ENCODE measurements at regions not wholly inside any gene's neighbourhood (a gene's known extent, or its start where the extent isn't known, plus 50 kb on each side); places are given as distances from the start of the nearest gene placed in this dataset.

- FAIRE-seq, result no peak
- DNase-seq (ENCODE audit: low spot score in 2 of 2), result no peak
These were observed 527.6 kb upstream of the ZEB2 start for GRCh38 chr2:145047554-145047953.

- FAIRE-seq (no peak), DNase-seq (ENCODE audit: low spot score in 2 of 2) (no peak)
These were observed 524.6 kb upstream of the ZEB2 start for GRCh38 chr2:145044491-145044890.

GRCh38 chr2:145043399-145043834 is 523.5 kb upstream of the ZEB2 start:
- FAIRE-seq (peak; percentile 8), DNase-seq (ENCODE audit: low spot score in 2 of 2) (no peak)

DNA sequence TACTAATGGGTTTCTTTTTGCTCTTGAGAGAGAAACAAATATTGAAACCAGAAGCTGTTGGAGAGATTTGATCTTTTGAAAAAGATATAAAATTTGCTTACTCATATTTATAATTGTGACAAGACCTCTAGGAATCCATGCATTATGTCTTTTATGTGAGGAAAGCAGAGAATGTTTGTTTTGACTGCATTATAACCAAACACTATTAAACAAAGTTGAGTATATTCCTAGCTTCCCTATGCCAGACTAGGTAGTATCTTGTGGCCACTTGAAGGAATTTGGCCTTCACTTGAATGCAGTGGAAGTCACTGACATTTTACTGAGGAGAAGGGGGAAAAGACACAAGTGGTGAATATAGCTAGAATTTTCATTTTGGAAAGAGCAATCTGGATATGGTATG is 521.8 kb upstream of the ZEB2 start:
- FAIRE-seq, result no peak

DNA sequence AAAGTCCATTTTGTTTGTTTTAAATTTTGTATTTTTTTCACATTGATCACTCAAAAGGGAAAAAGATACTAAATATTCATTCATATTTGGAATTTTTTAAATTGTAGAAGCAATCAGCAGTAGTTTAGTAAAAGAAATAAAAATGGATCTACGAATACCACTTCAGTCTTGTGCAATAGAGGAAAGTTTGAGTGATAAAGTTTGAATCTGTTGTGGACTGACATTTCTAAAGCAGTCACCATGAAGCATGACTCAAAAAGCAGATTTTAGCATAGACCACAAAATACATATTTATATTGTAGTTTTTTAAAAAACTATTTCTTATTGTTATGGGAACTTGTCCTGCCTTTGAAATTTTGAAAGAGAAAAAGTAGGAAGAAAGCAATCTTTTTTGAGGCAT is 520.5 kb upstream of the ZEB2 start:
- FAIRE-seq, result peak; percentile 51

More for the DNA sequence above, 521.8 kb upstream of the ZEB2 start:
- DNase-seq (ENCODE audit: low spot score in 2 of 2), result no peak

DNA sequence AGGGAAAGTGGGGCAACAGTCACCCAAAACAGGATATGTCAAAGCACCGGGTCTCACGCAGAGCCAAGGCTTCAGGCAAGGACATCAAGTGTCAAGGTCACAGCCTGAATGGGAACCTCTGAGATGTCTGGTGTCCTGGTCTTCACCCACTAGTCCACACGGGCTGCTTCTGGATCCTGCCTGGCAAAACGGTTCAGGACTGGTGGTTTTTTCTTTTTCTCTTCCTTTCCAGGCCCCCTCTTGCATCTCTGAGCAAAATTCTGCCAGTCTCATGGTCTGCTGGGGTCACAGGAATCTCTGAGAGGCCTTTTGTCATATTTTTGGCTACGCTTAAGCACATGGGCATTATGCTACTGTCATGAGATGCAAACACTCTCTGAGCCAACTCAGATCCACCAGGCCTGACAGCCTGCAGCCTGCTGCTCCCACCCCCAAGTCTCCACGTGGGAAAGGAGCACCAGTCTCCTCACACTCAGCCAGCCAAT is 518.2 kb upstream of the ZEB2 start:
- no peak for FAIRE-seq
- DNase-seq (ENCODE audit: low spot score in 2 of 2), result no peak

More for the DNA sequence above, 520.5 kb upstream of the ZEB2 start:
- no peak for DNase-seq (ENCODE audit: low spot score in 2 of 2)

DNA sequence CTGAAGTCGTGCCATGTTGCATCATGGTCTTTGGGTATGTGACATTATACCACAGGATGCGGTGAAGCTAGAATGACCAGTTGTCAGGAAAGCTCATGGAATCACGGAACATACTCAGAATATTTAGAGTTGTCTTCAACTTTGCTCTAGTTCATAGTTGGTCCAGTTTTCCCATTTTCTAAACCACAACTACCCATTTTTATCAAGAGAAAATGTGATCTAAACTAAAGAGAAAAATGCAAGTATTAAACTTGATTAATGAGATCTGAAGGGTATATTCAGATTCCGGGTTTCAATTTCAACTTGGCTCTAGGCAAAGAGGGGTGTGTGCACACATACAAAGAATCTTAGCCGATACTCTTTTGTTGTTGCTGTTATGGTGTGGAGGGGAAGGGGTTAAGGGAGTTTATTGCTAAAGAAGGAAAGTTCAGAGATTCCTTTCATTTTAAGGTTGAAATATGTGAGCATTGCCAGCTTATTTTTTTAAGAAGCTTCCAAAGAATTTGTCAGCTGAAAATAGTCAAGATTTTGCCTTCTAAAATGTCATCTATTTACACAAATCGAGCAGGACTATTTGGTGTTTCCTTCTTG is 516.6 kb upstream of the ZEB2 start:
- no peak for FAIRE-seq
- no peak for DNase-seq (ENCODE audit: low spot score in 2 of 2)

GRCh38 chr2:145034511-145034910 is 514.6 kb upstream of the ZEB2 start:
- no peak for FAIRE-seq
- no peak for DNase-seq (ENCODE audit: low spot score in 2 of 2)

DNA sequence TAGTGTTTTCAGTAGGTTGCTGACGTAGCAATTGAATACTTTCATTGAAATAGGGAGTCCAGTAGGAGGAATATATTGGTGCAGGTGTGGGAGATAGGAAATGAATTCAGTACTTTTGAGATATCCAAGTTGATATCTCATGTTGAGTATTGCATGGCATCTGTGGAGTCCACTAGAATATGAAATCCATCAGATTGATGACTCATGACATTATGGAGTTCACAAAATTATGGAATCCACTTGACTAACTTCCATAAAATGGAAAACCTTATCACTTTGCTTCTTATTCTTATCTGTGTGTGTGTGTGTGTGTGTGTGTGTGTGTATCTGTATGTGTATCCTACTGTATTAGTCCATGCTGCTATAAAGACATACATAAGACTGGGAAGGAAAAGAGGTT is 513.5 kb upstream of the ZEB2 start:
- no peak for FAIRE-seq
- DNase-seq (ENCODE audit: low spot score in 2 of 2), result no peak

GRCh38 chr2:145032791-145033190 is 512.9 kb upstream of the ZEB2 start:
- no peak for FAIRE-seq

DNA sequence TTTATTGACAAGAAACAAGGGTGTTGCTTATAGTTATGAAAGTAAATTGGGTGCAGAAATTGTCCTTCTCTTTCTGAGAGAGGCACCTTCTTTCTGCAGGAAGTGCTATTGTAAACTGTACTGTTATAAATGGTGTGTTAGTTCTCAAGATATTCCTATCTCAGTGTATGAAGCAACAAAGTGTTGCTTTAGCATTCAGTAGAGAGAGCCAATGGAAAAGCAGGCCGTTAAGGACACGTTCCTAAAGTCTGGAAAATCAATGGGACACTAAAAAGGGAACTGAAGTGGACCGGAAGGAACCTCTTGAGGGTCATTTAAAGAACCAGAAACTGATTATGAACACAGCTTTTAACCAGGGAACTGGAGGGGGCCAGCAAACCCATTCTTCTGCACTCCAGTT is 510.0 kb upstream of the ZEB2 start:
- FAIRE-seq (no peak), DNase-seq (ENCODE audit: low spot score in 2 of 2) (no peak)

More at GRCh38 chr2:145032791-145033190, 512.9 kb upstream of the ZEB2 start:
- DNase-seq (ENCODE audit: low spot score in 2 of 2), result no peak

GRCh38 chr2:145029081-145029480 is 509.2 kb upstream of the ZEB2 start:
- DNase-seq (ENCODE audit: low spot score in 2 of 2), result no peak
- FAIRE-seq, result no peak

DNA sequence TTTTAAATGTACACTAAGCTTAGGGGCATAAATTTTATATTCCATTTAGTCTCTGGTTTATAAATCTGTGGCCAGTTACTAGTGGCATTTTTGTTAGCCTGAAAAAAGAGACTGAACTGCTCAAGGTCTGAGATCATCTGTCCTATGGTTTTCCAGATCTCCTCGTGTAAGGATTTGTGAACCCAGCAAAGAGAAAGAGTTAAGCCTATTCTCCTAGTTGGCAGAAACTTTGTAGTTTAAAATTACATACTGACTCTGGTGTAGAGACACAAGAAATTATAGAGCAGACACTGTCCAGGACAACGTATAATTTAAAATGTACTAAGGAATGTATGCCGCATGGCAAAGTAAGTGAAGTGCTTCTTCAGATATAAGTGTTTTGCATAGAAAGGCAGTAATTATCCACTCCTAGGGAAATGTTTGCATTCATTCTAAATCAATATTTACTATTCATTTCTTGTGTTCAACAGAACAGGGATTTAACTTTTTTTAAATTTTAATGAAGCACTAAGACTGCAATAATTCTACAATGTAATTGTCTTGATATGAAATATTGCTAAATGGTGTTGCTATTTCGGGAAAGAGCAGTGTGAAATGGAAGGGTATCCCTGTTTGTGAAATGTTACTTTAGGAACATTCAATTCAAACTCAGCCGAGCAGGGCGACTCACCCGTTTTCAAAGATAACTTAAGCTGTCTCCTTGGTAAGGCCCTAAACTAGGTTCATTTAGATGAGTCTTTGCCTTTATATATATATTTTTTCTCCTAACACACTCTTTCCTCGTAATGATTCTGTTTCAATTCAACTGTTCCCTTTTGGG is 508.4 kb upstream of the ZEB2 start:
- no peak for DNase-seq (ENCODE audit: low spot score in 2 of 2)
- no peak for FAIRE-seq

DNA sequence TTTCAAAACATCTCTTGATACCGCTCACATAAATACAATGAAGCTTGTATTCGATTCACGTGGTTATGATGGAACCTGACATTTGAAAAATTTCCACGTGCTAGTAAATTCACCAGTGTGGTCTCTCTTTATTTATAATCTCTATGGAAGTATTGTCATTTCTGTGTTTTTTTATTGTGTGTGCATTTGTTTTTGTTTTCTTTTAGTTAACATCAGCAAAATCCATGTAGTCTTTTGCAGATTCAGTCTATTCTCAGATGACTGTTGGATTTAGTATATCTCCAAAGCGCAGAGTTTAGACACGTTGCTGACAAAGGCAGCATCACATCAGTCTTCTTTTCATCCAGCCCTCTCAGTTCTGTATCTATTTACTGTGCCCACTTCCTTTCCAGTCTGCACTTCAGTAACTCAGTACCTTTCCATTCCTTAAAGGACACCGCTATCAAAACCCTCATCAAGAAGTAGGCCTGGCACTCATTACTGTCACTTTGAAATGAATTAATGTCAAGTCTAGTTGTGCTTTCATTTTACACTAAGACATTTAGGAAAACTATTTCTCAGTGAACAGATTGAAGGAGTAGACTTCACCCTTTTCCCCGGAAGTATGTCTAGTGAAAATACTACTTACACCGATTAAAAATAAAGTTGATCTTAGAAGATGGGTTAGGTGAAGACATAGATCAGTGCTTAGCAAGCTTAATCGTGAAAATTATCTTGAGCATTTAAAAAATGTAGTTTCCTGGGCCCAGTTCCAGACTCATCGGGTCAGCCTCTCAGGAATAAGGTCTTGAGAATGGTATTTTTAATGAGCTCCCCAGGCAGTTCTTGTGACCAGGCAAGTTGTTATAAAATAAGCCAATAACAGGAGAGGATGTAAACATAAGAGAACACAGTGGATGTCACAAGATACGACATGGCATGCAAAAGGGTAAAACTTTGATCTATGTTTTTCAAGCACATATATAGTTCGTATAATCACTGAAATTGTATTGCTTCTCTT is 506.8 kb upstream of the ZEB2 start:
- FAIRE-seq, result no peak
- DNase-seq (ENCODE audit: low spot score in 2 of 2), result no peak

GRCh38 chr2:145025382-145025781 is 505.5 kb upstream of the ZEB2 start:
- DNase-seq (ENCODE audit: low spot score in 2 of 2) (no peak), FAIRE-seq (no peak)

GRCh38 chr2:145023334-145023934 is 503.5 kb upstream of the ZEB2 start:
- FAIRE-seq (no peak), DNase-seq (ENCODE audit: low spot score in 2 of 2) (no peak)

- FAIRE-seq, result no peak
- no peak for DNase-seq (ENCODE audit: low spot score in 2 of 2)
These were observed 502.9 kb upstream of the ZEB2 start for GRCh38 chr2:145022666-145023333.

DNA sequence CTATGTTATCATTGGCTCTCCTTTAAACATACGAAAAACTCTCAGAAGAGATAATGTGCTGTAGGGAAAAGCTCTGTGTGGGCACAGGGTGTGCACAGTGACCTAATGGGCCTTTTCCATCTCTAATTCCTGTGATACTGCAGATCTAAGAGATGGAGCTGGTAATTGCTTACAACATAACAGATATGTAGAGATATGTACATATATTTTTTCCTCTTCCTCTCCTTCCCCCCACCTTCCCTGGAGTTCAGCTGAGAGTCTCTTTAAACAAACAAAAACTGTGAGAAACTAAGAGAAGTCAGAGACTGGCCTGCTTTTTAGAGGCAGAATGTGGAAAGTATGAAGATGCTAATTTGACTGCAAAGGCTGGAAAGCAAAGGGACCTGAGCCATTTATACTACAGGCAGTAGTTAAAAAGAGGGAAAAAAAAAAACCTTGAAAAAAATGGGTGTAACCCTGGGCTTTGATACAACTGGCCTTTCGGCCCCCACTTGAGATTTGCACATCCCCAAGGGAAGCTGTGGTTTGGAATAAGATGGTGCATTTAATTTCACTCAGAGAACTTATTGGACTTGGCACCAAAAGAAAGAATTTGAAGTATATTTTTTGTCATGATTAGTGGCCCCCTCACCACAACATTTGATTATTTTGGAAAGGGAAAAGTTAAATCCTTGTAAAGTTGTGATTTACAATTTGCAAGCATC is 502.2 kb upstream of the ZEB2 start:
- no peak for DNase-seq (ENCODE audit: low spot score in 2 of 2)
- no peak for FAIRE-seq

DNA sequence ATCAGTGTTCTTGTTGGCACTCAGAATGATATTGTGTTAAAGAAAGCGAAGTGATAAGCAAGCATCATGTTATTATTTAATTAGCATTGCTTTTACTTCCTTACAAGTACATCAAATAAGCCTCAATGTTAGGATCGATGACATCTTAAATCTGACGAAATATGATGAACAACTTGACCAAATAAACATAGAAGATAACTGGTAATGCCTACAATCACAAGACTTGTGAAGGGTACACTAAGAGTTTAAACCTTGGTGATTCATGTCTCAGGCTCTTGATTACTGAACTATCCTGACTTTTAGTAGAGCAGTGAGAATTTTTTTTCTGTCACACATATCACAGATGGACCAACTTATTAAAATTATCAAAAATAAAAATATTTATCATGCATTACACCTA is 500.8 kb upstream of the ZEB2 start:
- DNase-seq (ENCODE audit: low spot score in 2 of 2) (no peak), FAIRE-seq (no peak)
